CD4-positive, alpha-beta T cell treated with Interleukin-17A for 4 hours (primary cell): ENCODE measurements at regions not wholly inside any gene's neighbourhood (a gene's known extent, or its start where the extent isn't known, plus 50 kb on each side); places are given as distances from the start of the nearest gene placed in this dataset.

Source experiments
- DNase-seq: peaks from one replicate; pipeline ENCODE4 v3.0.0-alpha.2; 2020; ENCODE audit warnings: mixed read lengths

GRCh38 chr16:86286991-86287663, 223.2 kb upstream of the FOXF1 start:
- DNase-seq = no peak

GRCh38 chr16:86287664-86288201, 222.6 kb upstream of the FOXF1 start:
- no peak for DNase-seq

- DNase-seq = no peak
Measured at GRCh38 chr16:86288716-86289294, 221.5 kb upstream of the FOXF1 start.

GRCh38 chr16:86289304-86289703, 221.0 kb upstream of the FOXF1 start:
- DNase-seq = no peak

- no peak for DNase-seq
Measured at GRCh38 chr16:86289907-86290306, 220.4 kb upstream of the FOXF1 start.

- no peak for DNase-seq
Measured at GRCh38 chr16:86291491-86291890, 218.8 kb upstream of the FOXF1 start.

- no peak for DNase-seq
Measured at GRCh38 chr16:86292171-86292775, 218.1 kb upstream of the FOXF1 start.

GRCh38 chr16:86292942-86293341, 217.4 kb upstream of the FOXF1 start:
- no peak for DNase-seq

GRCh38 chr16:86293906-86294305, 216.4 kb upstream of the FOXF1 start:
- no peak for DNase-seq

GRCh38 chr16:86294535-86295196, 215.7 kb upstream of the FOXF1 start:
- no peak for DNase-seq

GRCh38 chr16:86296256-86296655, 214.1 kb upstream of the FOXF1 start:
- DNase-seq = no peak

- no peak for DNase-seq
Measured at GRCh38 chr16:86297391-86297790, 212.9 kb upstream of the FOXF1 start.

- DNase-seq = no peak
Measured at GRCh38 chr16:86297866-86298757, 212.2 kb upstream of the FOXF1 start.

- no peak for DNase-seq
Measured at GRCh38 chr16:86298758-86299134, 211.6 kb upstream of the FOXF1 start.

GRCh38 chr16:86299882-86300610, 210.3 kb upstream of the FOXF1 start:
- DNase-seq = no peak

- no peak for DNase-seq
Measured at GRCh38 chr16:86300746-86301481, 209.4 kb upstream of the FOXF1 start.

- DNase-seq = no peak
Measured at GRCh38 chr16:86302421-86303109, 207.8 kb upstream of the FOXF1 start.

- DNase-seq = no peak
Measured at GRCh38 chr16:86303787-86304678, 206.3 kb upstream of the FOXF1 start.

GRCh38 chr16:86304868-86305267, 205.5 kb upstream of the FOXF1 start:
- DNase-seq = no peak
